ENCODE measurements at regions not wholly inside any gene's neighbourhood (a gene's known extent, or its start where the extent isn't known, plus 50 kb on each side); places are given as distances from the start of the nearest gene placed in this dataset.

- TF ChIP-seq MNT (conservative IDR thresholded peaks at IDR 0.05) (no peak), PHB2 (IDR thresholded peaks at IDR 0.05; ENCODE audit: low read depth) (no peak)
These were observed 120.9 kb downstream of the BEND2 start (continued) for GRCh38 chrX:18099745-18100144.

- DNase-seq (ENCODE audit: extremely low read depth in 1 of 4, low spot score in 3 of 4) (no peak), ATAC-seq (no peak), FAIRE-seq (no peak)
- Histone ChIP-seq H3K79me2 (ENCODE audit: control insufficient read depth, insufficient read depth, low read length) (no peaks in the 10 kb centered on the region), H3K9me1 (ENCODE audit: control insufficient read depth, insufficient read depth, low read length) (no peaks in the 10 kb centered on the region), H3K36me3 (ENCODE audit: control insufficient read depth, insufficient read depth, low read length) (no peaks in the 10 kb centered on the region), H4K20me1 (replicated peaks; ENCODE audit: control insufficient read depth, insufficient read depth, low read length) (no peaks in the 10 kb centered on the region), H3K4me3 (no peak overlapping the region), H3K27me3 (ENCODE audit: control insufficient read depth in 2 of 2, insufficient read depth in 2 of 2, low read length in 2 of 2) (peaks cover 2 to 6% of the 10 kb centered on the region in 2 experiments; a peak in 2 of 5 replicates), H3K27ac (ENCODE audit: extremely low read depth, low read depth, low read length) (no peak overlapping the region), H3K9ac (ENCODE audit: insufficient read depth in 1 of 2, low read depth in 2 of 2, low read length in 2 of 2) (no peak overlapping the region), H2AFZ (ENCODE audit: low read depth, low read length) (no peak overlapping the region), H3K4me2 (ENCODE audit: insufficient read depth, low read length) (no peak overlapping the region), H3K4me1 (replicated peaks in 1 of 2; ENCODE audit: control insufficient read depth in 2 of 2, insufficient read depth in 2 of 2, low read length in 2 of 2) (no peaks in the 10 kb centered on the region), H3K9me3 (replicated peaks; ENCODE audit: control insufficient read depth, insufficient read depth, low read depth, low read length) (no peaks in the 10 kb centered on the region)
- intact Hi-C loops (cut with micrococcal nuclease) (no loop called here), in situ Hi-C loops (cut with MboI) (no loop called here)
- BruUV-seq (replicated peaks) = no TSS peak
- POLR2A ChIA-PET = no interaction called here
- 1% methylated on average over 9 of the region's 14 CpGs for WGBS (ENCODE audit: insufficient coverage, low coverage, missing lambda C conversion rate)
- CTCF ChIA-PET (ENCODE audit: low intra/inter-chr PET ratio) = no interaction called here
- TF ChIP-seq CBFB (CRISPR knock-in tag; IDR thresholded peaks at IDR 0.05) (no peak), RAD51 (IDR thresholded peaks at IDR 0.05; ENCODE audit: borderline replicate concordance, low read depth) (no peak), ZNF780A (CRISPR knock-in tag; IDR thresholded peaks at IDR 0.05) (no peak), CGGBP1 (CRISPR knock-in tag; IDR thresholded peaks at IDR 0.05) (no peak), MLX (CRISPR knock-in tag; conservative IDR thresholded peaks at IDR 0.05) (no peak), CBX2 (IDR thresholded peaks at IDR 0.05; ENCODE audit: insufficient read depth, low read length, poor library complexity, severe bottlenecking) (no peak), ELF2 (CRISPR knock-in tag; IDR thresholded peaks at IDR 0.05) (no peak), GMEB1 (CRISPR knock-in tag; IDR thresholded peaks at IDR 0.05) (no peak), ILK (tag; IDR thresholded peaks at IDR 0.05; ENCODE audit: borderline replicate concordance, low read depth) (no peak), SNIP1 (IDR thresholded peaks at IDR 0.05; ENCODE audit: low read depth) (no peak), TRIM28 (IDR thresholded peaks at IDR 0.05) (no peak), MYC (IDR thresholded peaks at IDR 0.05; ENCODE audit: low read depth, low read length) (no peak), MYC (CRISPR knock-in tag; IDR thresholded peaks at IDR 0.05; ENCODE audit: borderline replicate concordance, low read depth) (no peak), ZBTB9 (CRISPR knock-in tag; IDR thresholded peaks at IDR 0.05) (no peak), ZNF41 (CRISPR knock-in tag; conservative IDR thresholded peaks at IDR 0.05) (no peak), CREB1 (IDR thresholded peaks at IDR 0.05) (no peak), CREB1 (CRISPR knock-in tag; IDR thresholded peaks at IDR 0.05) (no peak)
These were observed 121.9 kb downstream of the BEND2 start for GRCh38 chrX:18098763-18099162.

Data from K562 (cell line).